A549 (cell line): ENCODE measurements at regions not wholly inside any gene's neighbourhood (a gene's known extent, or its start where the extent isn't known, plus 50 kb on each side); places are given as distances from the start of the nearest gene placed in this dataset.
A peak's percentile ranks its signal among the peaks of the same experiment; 100 is the strongest.
"Not testable (repeated sequence)": the region's sequence is repeated elsewhere in the genome, so short reads cannot be mapped to it uniquely, and the experiment has no call there.

Experiments
- ATAC-seq, 2 experiments: fragments of 200-7000 bp in 1 of 2; fragments of >200 bp in 1 of 2; cut with Nextera tagmentation in 1 of 2; cut with Tn5 transposase in 1 of 2; 3 replicates each; pipeline versions ENCODE4 v1.8.0 to v1.9.1; 2018 to 2020; ENCODE audit warnings: mild to moderate bottlenecking in 1 of 2, moderate library complexity in 1 of 2
- CTCF ChIA-PET: fragments of 300-600 bp; sonication (Branson Sonifier 250); formaldehyde crosslinking; extraction: SDS; loops from one replicate; lab custom pipeline; 2021; ENCODE audit warnings: antibody characterized with exemption, inconsistent platforms; lab: Yijun Ruan, JAX
- POLR2A ChIA-PET: fragments of 350-600 bp; formaldehyde crosslinking; extraction: SDS; loops from one replicate; lab custom pipeline; 2021; ENCODE audit warnings: antibody characterized with exemption, inconsistent platforms; lab: Yijun Ruan, JAX
- DNase-seq, 2 experiments: peaks; one replicate each; pipeline versions ENCODE4 v3.0.0 to v3.0.0-alpha.2; 2011 to 2016; ENCODE audit warnings: low read depth in 1 of 2, low spot score in 1 of 2
- FAIRE-seq: peaks from 2 replicates; lab custom pipeline; 2011; peaks lifted over from hg19 to GRCh38; lab: Jason Lieb, UNC
- H3K27ac ChIP-seq, 2 experiments: fragments of >200 bp; sonication (Bioruptor Twin); formaldehyde crosslinking; 3 replicates each; pipeline ENCODE4 v1.5.1; 2016 to 2017
- H3K4me1 ChIP-seq: fragments of >200 bp; sonication (Bioruptor Twin); formaldehyde crosslinking; 3 replicates; pipeline ENCODE4 v1.6.1; 2016
- H3K4me2 ChIP-seq: fragments of >200 bp; sonication (Bioruptor Twin); formaldehyde crosslinking; 3 replicates; pipeline ENCODE4 v1.6.1; 2016
- H3K4me3 ChIP-seq: fragments of >200 bp; sonication (Bioruptor Twin); formaldehyde crosslinking; 3 replicates; pipeline ENCODE4 v1.5.1; 2016
- H3K9me3 ChIP-seq: fragments of >200 bp; sonication (Bioruptor Twin); formaldehyde crosslinking; 3 replicates; pipeline ENCODE4 v1.6.1; 2016
- WGBS: methylation state at CpG from one replicate; pipeline ENCODE4 v1.1.6; 2017; ENCODE audit errors: missing lambda C conversion rate; 5-methylcytosine and 5-hydroxymethylcytosine counted together

GRCh38 chr15:28454751-28455220, 76.3 kb downstream of the GOLGA8F start:
- POLR2A ChIA-PET, CTCF ChIA-PET, H3K4me1 ChIP-seq, H3K9me3 ChIP-seq, FAIRE-seq: not testable (repeated sequence)
- ATAC-seq (peak; percentile 63 to 78; a peak in 4 of 6 replicates), DNase-seq (peak in 1 of 2 experiments; percentile 24)
- WGBS: 13% methylated on average over 19 of the region's 43 CpGs
- Histone ChIP-seq H3K4me2 (peak overlapping the region; percentile 83), H3K4me3 (peak overlapping the region; percentile 47), H3K27ac (peak overlapping the region; percentile 36 to 72; a peak in 4 of 6 replicates)
